T-helper 1 cell treated with Interleukin-12 subunit alpha and Interleukin-12 subunit beta and Interleukin-4 antibody, amounts not matched to agents 30 μg/mL and 1 μg/mL, for 36 hours (primary cell): ENCODE measurements at regions not wholly inside any gene's neighbourhood (a gene's known extent, or its start where the extent isn't known, plus 50 kb on each side); places are given as distances from the start of the nearest gene placed in this dataset.
"Not testable (repeated sequence)": the region's sequence is repeated elsewhere in the genome, so short reads cannot be mapped to it uniquely, and the experiment has no call there.

Experiments used
- H3K27ac Mint-ChIP-seq: one replicate; pipeline ENCODE4 v1.8.0; 2021; ENCODE audit warnings: mild to moderate bottlenecking, mixed read lengths
- H3K27me3 Mint-ChIP-seq: one replicate; pipeline ENCODE4 v1.8.0; 2021; ENCODE audit warnings: low read depth, mixed read lengths
- H3K36me3 Mint-ChIP-seq: one replicate; pipeline ENCODE4 v1.8.0; 2021; ENCODE audit warnings: low read depth, mixed read lengths
- H3K4me1 Mint-ChIP-seq: one replicate; pipeline ENCODE4 v1.8.0; 2021; ENCODE audit warnings: low read depth, mixed read lengths
- H3K4me3 Mint-ChIP-seq: one replicate; pipeline ENCODE4 v1.8.0; 2021; ENCODE audit warnings: mild to moderate bottlenecking, moderate library complexity, mixed read lengths
- H3K9me3 Mint-ChIP-seq: one replicate; pipeline ENCODE4 v1.8.0; 2021; ENCODE audit warnings: mixed read lengths

DNA sequence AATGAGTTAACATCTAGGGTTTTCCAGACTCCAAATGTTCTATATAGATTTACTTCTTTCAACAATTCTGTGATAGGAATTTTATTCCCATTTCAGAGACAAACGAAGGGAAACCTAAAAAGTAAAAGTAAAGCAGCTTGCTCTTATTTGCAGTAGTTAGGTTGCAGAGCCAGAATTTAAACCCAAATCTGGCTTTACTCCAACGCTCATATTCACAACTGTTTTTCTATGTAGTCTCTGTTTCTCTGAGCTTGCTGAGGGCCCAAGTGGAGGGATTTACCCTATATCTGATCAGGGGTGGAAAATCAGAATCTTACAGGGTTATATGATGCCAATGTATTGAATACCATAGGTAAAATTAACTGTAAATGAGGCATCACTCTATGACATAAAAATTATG is 599.1 kb upstream of the GRIA3 start:
- peaks cover 2% of the 10 kb centered on the region for H3K9me3 Mint-ChIP-seq

DNA sequence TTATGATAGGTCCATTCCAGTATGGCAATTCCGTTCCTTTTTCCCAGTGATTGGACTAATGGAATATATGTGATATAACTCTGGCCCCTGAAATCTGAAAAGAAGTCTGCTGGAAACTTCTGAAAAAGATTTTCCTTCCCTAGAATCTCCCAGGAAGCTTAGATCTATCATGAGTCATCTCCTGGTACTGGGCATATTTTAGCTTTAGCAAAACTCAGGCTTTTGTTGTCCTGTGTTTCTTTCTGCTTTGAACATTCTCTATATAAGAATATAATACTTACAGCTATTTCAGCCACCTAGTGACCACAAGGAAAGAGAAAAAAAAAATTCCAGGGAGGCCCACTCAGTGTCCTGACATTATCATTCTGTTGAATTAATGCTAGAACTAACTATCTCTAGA is 597.2 kb upstream of the GRIA3 start:
- H3K27ac Mint-ChIP-seq, result no peak overlapping the region
- no peaks in the 10 kb centered on the region for H3K4me1 Mint-ChIP-seq
- H3K9me3 Mint-ChIP-seq, result no peaks in the 10 kb centered on the region
- no peaks in the 10 kb centered on the region for H3K27me3 Mint-ChIP-seq
- H3K36me3 Mint-ChIP-seq, result no peaks in the 10 kb centered on the region
- H3K4me3 Mint-ChIP-seq, result no peak overlapping the region

More for the DNA sequence above, 599.1 kb upstream of the GRIA3 start:
- Mint-ChIP-seq H3K36me3 (no peaks in the 10 kb centered on the region), H3K4me1 (no peaks in the 10 kb centered on the region), H3K4me3 (no peak overlapping the region), H3K27me3 (no peaks in the 10 kb centered on the region), H3K27ac (no peak overlapping the region)

DNA sequence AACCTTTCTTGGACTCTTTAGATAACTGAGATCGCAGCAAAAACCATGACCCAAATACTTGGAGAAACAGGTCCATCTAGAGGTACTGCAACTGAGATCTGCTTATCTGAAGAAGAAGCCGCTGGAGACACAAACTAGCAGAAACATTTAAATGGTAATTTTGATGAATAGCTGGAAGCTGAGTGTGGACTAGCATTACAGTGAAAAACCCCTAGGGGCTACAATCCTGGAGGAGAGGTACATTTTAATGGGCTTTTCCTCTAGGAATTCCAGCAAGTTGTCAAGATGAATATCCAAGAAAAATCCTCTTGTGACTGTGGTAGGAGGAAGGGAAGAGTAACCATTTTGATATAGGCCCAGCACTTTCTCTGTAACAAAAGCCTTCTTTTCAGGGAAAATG is 592.5 kb upstream of the GRIA3 start:
- H3K27me3 Mint-ChIP-seq, result no peaks in the 10 kb centered on the region
- H3K36me3 Mint-ChIP-seq, result no peaks in the 10 kb centered on the region
- no peaks in the 10 kb centered on the region for H3K4me1 Mint-ChIP-seq
- no peak overlapping the region for H3K27ac Mint-ChIP-seq
- H3K4me3 Mint-ChIP-seq, result no peak overlapping the region
- H3K9me3 Mint-ChIP-seq, result no peaks in the 10 kb centered on the region

DNA sequence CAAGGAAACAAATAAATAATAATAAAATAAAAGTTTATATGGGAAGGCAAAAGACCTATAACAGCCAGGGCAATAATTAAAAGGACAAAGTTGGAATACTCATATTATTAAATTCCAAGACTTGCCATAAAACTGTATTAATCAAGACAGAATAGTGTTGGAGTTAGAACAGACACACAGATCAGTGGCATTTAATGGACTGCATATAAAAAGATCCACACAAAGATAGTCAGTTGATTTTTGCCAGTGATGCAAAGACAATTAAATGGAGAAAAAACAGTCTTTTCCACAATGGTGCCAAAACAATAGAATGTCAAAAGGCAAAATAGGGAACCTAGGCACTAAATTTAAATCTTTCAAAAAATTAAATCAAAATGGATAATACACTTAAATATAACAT is 587.1 kb upstream of the GRIA3 start:
- H3K4me3 Mint-ChIP-seq, result no peak overlapping the region
- no peaks in the 10 kb centered on the region for H3K9me3 Mint-ChIP-seq
- H3K4me1 Mint-ChIP-seq, result no peaks in the 10 kb centered on the region
- no peaks in the 10 kb centered on the region for H3K36me3 Mint-ChIP-seq
- no peaks in the 10 kb centered on the region for H3K27me3 Mint-ChIP-seq
- no peak overlapping the region for H3K27ac Mint-ChIP-seq

DNA sequence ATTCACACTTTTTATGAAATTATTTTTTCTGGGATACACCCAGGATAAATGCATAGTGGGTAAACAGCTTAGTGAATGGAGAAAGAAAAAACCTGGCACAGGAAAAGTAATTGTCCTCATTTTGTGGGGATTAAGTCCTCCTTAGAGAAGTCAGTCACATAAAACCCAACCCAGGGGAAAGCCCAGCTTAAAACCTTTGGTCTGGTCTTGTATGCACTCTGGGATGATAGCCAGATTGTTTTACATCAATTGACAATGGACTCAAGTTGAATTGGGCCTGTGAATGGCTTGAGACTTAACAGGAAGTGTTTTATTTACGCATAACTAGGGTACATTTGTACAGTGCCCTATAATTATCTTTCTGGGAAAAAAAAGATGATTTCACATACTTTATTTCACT is 561.3 kb upstream of the GRIA3 start:
- Mint-ChIP-seq H3K4me1 (no peaks in the 10 kb centered on the region), H3K9me3 (no peaks in the 10 kb centered on the region), H3K27me3 (no peaks in the 10 kb centered on the region), H3K36me3 (no peaks in the 10 kb centered on the region), H3K4me3 (no peak overlapping the region), H3K27ac (no peak overlapping the region)

DNA sequence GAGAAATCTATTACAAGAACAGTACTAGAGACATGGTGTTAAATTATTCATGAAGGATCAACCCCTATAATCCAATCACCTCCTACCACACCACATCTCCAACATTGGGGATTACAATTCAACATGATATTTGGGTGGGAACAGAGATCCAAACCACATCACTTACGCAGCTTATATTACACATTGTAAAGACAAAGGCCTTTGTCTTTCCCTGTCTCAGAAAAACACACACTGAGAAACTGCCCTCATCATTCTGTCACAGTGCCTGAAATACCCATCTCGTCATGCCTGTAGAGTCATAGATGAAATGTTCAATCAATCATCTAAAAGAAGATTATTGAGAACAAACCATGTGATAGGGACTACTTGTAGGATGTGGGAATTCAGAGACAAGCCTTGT is 558.8 kb upstream of the GRIA3 start:
- H3K4me1 Mint-ChIP-seq, result no peaks in the 10 kb centered on the region
- no peaks in the 10 kb centered on the region for H3K36me3 Mint-ChIP-seq
- H3K27ac Mint-ChIP-seq, result no peak overlapping the region
- no peaks in the 10 kb centered on the region for H3K9me3 Mint-ChIP-seq
- no peak overlapping the region for H3K4me3 Mint-ChIP-seq
- H3K27me3 Mint-ChIP-seq, result no peaks in the 10 kb centered on the region

DNA sequence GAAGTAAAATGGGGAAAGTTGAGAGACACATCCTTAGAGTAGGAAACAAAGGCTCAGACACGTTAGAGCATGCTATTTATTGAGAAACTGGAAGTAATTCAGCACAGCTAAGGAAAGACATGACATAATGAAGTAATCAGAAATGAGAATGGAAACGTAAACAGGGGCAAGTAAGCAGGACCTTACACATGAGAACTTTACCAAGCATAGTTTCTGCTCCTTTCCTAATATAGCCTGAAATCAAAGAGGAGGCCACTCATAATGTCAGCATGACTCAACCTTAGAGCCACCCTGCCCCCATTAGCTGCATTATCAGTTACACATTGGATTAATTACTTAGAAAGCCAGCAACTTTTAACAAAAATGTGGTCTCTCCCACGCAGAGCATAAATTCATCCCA is 558.3 kb upstream of the GRIA3 start:
- Mint-ChIP-seq H3K27me3 (no peaks in the 10 kb centered on the region), H3K27ac (no peak overlapping the region), H3K4me1 (no peaks in the 10 kb centered on the region), H3K4me3 (no peak overlapping the region), H3K36me3 (no peaks in the 10 kb centered on the region), H3K9me3 (no peaks in the 10 kb centered on the region)

DNA sequence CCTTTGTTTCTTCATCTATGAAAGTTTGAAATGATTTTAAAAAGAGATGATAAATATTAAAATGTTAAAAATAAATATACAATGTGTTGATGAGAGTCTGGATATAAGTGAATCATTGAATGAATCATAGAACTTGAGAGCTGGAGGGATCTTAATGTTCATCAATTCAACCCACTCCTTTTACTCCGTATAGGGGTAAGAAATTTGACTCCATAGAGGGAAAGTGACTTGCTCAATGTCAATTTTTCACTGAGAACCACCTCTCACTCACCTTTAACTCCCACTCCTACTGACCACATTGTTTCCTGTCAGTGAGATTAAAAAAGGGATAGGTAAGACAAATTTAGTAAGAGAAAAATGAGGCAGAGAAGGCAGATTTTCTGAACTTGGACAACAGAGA is 557.2 kb upstream of the GRIA3 start:
- Mint-ChIP-seq H3K36me3 (no peaks in the 10 kb centered on the region), H3K4me3 (no peak overlapping the region), H3K27me3 (no peaks in the 10 kb centered on the region), H3K9me3 (no peaks in the 10 kb centered on the region), H3K27ac (no peak overlapping the region), H3K4me1 (no peaks in the 10 kb centered on the region)

DNA sequence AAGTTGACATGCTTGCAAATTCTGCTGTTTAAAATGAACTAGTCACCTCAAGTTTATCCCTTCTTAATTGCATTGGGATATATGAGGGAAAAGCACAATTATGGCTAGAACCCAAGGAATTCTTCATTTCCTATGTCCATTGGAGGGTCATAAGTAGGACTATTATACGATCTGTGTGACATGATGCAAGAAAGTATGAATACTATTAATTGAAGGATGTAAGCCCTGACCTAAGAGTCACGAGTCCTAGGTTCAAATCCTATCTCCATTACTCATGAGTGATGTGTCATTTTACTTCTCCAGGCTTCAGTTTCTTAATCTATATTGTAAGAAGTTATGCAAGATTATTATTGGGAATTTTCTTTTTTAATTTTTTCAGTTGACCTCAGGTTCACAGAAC is 542.9 kb upstream of the GRIA3 start:
- no peaks in the 10 kb centered on the region for H3K36me3 Mint-ChIP-seq
- H3K4me3 Mint-ChIP-seq, result no peak overlapping the region
- H3K4me1 Mint-ChIP-seq, result no peaks in the 10 kb centered on the region
- no peak overlapping the region for H3K27ac Mint-ChIP-seq
- no peaks in the 10 kb centered on the region for H3K9me3 Mint-ChIP-seq
- H3K27me3 Mint-ChIP-seq, result no peaks in the 10 kb centered on the region

DNA sequence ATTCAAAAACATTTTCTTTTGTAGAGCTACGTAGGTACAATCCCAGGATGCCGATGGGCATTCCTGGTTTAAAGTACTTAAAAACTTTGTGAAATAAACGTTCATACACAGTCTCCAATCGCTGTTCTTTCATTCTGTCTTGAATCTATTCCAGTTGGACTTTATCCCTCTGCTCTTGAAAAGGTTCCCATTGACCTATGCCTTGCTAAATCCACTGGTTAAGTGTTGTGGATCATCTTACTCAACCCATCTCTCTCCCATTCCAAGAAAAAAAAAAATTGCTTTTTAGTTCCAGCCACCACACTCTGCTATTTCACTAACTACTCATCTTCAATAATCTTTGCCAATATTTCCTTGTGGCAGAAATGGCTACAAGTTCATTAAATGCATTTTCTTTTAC is 542.3 kb upstream of the GRIA3 start:
- Mint-ChIP-seq H3K9me3 (no peaks in the 10 kb centered on the region), H3K27ac (no peak overlapping the region), H3K4me1 (no peaks in the 10 kb centered on the region), H3K36me3 (no peaks in the 10 kb centered on the region), H3K27me3 (no peaks in the 10 kb centered on the region), H3K4me3 (no peak overlapping the region)

DNA sequence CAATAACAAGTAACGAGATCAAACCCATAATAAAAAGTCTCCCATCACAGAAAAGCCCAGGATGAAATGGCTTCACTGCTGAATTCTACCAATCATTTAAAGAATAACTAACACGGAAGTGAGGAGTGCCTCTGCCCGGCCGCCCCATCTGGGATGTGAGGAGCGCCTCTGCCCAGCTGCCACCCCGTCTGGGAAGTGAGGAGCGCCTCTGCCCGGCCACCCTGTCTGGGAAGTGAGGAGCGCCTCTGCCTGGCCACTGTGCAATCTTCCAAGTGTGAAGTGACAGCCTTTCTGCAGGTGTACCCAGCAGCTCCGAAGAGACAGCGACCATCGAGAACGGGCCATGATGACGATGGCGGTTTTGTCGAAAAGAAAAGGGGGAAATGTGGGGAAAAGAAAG is 528.8 kb upstream of the GRIA3 start:
- not testable (repeated sequence) for H3K4me3 Mint-ChIP-seq, H3K27me3 Mint-ChIP-seq, H3K27ac Mint-ChIP-seq, H3K4me1 Mint-ChIP-seq, H3K9me3 Mint-ChIP-seq, H3K36me3 Mint-ChIP-seq

DNA sequence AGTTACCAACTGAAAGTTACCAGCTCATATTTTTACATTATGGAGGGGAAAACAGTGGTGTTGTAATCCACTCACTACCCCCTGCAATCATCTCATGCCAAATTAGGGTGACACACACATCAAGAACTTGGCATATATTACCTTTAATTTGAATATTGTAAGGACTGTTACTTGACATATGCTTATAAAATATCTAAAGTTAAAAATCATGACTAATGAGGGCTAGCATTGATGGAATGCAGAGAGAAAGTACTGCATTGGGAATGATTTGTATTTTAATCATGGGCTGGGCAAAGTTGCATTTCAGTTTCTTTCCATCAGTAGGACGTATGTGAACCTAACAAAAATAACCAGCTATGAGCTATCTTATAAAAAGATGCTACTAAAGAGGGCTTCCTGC is 517.5 kb upstream of the GRIA3 start:
- no peak overlapping the region for H3K27ac Mint-ChIP-seq
- no peaks in the 10 kb centered on the region for H3K4me1 Mint-ChIP-seq
- H3K9me3 Mint-ChIP-seq, result no peaks in the 10 kb centered on the region
- no peaks in the 10 kb centered on the region for H3K36me3 Mint-ChIP-seq
- H3K4me3 Mint-ChIP-seq, result no peak overlapping the region
- H3K27me3 Mint-ChIP-seq, result no peaks in the 10 kb centered on the region

DNA sequence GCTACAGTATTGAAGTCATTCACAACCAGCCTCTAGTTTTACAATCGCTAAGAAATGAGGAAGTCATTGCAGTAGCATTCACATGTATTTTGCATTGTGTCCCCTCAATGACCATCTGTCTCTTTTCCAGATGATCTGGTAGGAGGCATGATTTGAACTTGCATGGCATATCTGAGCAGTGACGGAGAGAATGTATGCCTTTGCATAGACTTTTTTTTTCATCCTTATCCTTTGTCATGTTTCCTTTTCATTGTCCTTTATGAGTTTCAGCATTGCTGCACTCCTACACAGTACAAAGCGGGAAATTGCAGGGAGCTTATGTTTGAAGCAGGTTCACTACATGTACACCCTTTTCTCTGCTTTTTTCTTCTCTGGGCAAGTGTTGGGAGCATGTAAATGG is 516.4 kb upstream of the GRIA3 start:
- H3K27me3 Mint-ChIP-seq, result no peaks in the 10 kb centered on the region
- no peaks in the 10 kb centered on the region for H3K4me1 Mint-ChIP-seq
- no peaks in the 10 kb centered on the region for H3K9me3 Mint-ChIP-seq
- H3K4me3 Mint-ChIP-seq, result no peak overlapping the region
- no peak overlapping the region for H3K27ac Mint-ChIP-seq
- H3K36me3 Mint-ChIP-seq, result no peaks in the 10 kb centered on the region

DNA sequence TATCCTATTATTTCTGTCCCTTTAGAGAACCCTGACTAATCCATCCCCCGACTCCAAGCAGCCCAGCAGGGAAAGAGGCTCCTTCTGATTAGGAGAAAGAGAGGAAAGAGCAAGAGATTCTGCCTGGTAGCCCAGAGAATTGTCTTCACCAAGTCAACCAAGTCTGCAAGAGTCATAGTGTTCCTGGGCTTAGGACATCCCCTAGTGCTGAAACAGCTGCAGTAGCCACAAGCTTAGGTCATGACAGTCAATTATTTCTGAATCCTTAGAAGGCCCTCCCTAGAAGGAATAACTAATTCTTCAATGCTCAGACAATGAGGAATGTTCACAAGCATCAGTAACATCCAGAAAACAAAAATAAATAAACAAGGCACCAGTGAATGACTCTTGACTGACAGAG is 480.3 kb upstream of the GRIA3 start:
- H3K4me1 Mint-ChIP-seq, result no peaks in the 10 kb centered on the region
- H3K36me3 Mint-ChIP-seq, result no peaks in the 10 kb centered on the region
- H3K27ac Mint-ChIP-seq, result no peak overlapping the region
- H3K27me3 Mint-ChIP-seq, result no peaks in the 10 kb centered on the region
- H3K4me3 Mint-ChIP-seq, result no peak overlapping the region
- H3K9me3 Mint-ChIP-seq, result peaks cover 12% of the 10 kb centered on the region

DNA sequence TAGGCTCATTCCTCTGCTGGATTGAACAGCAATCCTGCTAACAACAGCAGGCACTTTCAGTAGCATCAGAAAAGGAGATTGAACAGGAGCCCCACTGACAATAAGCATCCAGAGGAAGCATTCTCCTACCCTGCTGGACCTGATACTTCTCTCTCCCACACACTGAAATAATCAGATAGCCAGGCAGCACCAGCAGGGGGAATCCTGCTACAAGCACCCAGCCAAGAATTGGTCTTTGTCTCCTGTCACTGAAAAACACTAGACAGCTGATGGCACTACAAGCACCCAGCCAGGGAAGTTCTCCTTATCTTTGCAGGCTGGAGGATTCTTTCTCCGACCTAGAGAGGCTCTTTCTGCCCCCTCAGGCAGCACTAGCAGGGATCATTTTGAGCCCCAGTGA is 444.3 kb upstream of the GRIA3 start:
- no peaks in the 10 kb centered on the region for H3K27me3 Mint-ChIP-seq
- no peaks in the 10 kb centered on the region for H3K36me3 Mint-ChIP-seq
- no peaks in the 10 kb centered on the region for H3K9me3 Mint-ChIP-seq
- no peak overlapping the region for H3K4me3 Mint-ChIP-seq
- H3K4me1 Mint-ChIP-seq, result no peaks in the 10 kb centered on the region
- no peak overlapping the region for H3K27ac Mint-ChIP-seq

DNA sequence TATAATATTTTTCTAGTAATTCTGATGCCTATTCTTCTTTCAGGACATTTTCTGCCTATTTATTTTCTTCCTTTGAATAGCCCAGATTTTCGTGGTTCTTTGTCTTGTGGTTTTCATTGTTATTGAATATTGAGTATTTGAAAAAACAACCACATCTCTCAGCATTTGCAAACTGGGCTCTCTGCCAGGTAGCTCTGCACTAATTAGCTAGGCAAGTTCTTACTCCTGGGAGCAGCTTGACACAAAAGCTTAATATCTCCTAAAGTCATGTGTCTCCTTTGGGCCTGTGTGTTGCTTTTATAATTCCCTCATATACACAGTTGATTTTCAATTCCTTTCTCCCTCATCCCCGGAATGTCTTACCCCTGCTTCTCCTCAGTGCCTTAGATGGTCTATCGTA is 413.5 kb upstream of the GRIA3 start:
- no peak overlapping the region for H3K4me3 Mint-ChIP-seq
- H3K27ac Mint-ChIP-seq, result no peak overlapping the region
- H3K27me3 Mint-ChIP-seq, result no peaks in the 10 kb centered on the region
- H3K4me1 Mint-ChIP-seq, result no peaks in the 10 kb centered on the region
- H3K36me3 Mint-ChIP-seq, result no peaks in the 10 kb centered on the region
- H3K9me3 Mint-ChIP-seq, result peaks cover 3% of the 10 kb centered on the region
